NCI-H82 (cell line): ENCODE measurements at regions not wholly inside any gene's neighbourhood (a gene's known extent, or its start where the extent isn't known, plus 50 kb on each side); places are given as distances from the start of the nearest gene placed in this dataset.
"Not testable (repeated sequence)": the region's sequence is repeated elsewhere in the genome, so short reads cannot be mapped to it uniquely, and the experiment has no call there.

Experiments
- DNase-seq: peaks from one replicate; lab custom pipeline; 2025; lab: John Stamatoyannopoulos, UW

GRCh38 chr22:47419239-47419638 is 656.8 kb downstream of the TBC1D22A start:
- DNase-seq = no peak

DNA sequence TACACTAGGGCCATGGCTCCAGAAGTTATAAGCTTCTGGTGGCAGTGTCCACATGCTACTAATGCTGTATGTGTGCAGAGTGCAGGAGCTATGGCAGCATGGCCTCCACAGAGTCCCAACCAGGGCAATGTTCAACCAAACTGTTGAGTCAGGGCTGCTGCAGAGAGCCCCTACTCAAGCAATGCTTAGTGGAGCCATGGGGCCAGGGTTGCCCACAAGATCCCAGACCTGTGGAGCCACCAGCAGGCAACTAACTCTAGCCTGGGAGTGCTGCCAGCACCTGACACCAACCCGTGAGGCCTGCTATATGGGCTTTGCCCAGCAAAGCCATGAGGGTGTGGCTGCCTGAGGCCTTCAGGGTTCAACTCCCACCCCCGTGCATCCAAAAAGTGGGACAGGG is 655.2 kb downstream of the TBC1D22A start:
- DNase-seq = no peak

GRCh38 chr22:47411006-47411405 is 648.6 kb downstream of the TBC1D22A start:
- no peak for DNase-seq

GRCh38 chr22:47409539-47410275 is 647.3 kb downstream of the TBC1D22A start:
- DNase-seq = peak; percentile 62

DNA sequence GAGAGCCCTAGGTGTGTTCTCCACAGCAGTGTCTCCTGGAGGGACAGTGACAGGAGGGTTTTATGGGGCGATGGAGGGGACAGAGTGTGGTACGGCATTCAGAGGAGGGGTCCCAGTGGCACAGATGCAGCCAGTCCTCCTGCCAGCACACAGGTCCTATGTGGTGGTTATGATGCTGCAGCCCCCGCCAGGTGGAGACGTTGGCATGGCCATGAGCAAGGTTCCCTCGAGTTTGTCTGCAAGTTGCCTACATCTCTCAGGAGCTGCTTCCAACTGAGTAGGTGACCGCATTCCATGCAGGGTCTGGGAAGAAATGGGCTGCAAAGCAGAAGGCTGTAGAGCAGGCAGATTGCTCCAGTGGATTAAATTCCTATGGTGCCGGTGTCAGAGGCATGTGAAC is 646.0 kb downstream of the TBC1D22A start:
- DNase-seq = no peak

GRCh38 chr22:47407461-47408025 is 645.1 kb downstream of the TBC1D22A start:
- peak; percentile 1 for DNase-seq

GRCh38 chr22:47406896-47407295 is 644.4 kb downstream of the TBC1D22A start:
- DNase-seq = no peak

DNA sequence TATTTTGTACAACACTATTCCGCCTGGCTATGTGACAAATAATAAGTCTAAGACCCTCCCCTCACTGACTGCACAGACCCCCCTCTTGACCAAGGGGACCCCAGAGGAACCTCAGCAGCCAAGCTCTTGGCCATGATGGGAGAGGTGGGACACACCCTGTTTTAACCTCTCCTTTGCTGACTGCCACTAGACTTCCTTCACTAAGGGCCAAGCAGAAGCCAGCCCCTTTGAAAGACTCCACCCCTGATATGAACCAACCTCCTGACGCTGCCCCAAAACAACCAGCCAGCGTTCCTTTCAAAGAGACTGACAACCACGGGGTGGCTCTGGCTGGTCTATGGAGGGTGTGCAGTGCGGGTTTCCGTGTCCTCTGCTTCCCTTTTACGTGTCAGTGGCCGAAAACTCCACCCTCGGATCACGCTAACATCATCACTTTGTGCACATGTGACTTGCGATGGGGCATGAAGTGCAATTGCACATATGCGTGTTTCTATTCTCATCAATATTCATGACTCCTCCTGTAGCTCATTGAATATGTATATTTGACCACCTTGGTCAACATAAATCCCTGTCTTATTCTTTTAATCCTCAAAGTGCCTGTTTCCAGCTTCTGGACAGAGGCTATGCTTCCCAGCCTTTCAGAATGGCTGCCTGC is 643.9 kb downstream of the TBC1D22A start:
- no peak for DNase-seq

- not testable (repeated sequence) for DNase-seq
Measured at GRCh38 chr22:47405222-47405621, 642.8 kb downstream of the TBC1D22A start.

DNA sequence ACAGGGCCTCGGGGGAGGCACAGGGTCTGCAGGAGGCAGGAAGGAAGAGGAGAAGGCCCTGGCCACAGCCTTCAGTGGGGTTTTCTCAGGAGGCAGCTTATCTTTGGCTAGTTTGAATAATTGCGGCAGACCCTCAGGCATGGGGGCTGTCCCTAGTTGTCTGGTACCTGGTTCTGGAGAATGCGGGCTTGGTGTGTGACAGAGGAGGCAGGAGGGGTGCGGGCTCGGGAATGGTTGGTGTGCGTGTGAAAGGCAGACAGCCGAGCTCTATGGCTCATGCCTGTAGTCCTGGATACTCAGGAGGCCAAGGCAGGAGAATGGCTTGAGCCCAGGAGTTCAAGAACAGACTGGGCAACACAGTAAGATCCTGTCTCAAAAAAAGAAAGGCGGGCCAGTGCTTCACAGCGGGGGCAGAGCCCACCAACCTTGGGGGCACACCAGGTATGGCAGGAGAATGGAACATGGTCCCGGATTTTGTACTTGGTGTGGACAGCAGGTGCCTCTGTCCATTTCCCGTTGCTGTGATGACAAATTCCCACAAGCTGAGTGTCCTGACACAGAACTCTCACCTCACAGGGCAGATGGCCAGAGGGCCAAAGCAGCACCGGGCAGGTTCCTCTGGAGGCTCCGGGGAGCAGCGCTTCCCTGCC is 640.6 kb downstream of the TBC1D22A start:
- DNase-seq = no peak

DNA sequence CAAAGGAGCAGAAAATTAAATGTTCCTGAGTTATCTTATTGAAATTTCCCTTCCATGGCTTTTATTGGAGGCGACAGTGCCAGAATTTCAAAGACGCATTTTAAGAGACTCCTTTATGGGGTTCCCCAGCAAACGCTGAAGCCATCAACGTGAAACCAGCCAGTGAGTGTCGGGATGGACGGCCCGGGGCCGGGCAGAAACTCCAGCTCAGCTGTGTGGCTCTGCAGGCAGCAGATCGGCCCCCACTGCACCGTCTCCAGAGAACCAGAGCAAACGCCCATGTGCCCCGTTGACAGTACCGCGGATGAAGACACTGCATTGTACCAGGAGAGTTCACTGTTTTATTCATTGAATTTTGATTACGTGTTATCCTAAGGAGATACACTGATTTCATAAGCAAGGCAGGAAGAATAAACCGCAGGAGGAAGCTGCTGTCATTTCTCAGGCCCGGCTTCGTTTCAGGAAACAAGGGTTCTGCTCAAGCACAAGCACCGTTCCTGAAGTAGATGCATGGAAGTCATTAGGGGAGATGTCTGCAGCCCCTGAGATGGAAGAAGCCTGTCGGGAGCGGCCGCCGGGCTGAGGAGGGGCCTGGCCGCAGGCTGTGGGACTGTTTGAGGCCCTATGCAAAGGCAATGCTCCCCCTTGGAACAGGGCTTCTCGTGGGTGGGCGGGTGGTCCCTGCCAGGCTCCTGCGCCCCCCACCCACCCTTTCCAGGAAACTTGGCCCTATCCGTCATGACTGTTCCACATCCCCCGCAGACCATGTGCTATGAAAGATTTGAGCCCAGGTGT is 639.7 kb downstream of the TBC1D22A start:
- no peak for DNase-seq

DNA sequence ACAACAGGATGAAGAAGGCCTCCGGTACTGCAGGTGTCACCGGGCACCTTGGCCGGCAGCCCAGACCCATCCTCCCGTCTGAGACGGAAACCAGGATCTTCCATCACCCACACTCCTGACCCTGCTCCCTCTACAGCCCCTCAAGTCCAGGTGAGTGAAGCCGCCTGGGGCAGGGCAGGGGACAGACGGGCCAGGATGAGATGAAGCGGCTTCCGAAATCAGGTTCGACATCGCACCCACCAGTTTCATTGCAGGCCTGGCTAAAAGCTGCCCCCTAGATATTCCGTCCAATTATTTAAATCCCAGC is 639.1 kb downstream of the TBC1D22A start:
- no peak for DNase-seq

DNA sequence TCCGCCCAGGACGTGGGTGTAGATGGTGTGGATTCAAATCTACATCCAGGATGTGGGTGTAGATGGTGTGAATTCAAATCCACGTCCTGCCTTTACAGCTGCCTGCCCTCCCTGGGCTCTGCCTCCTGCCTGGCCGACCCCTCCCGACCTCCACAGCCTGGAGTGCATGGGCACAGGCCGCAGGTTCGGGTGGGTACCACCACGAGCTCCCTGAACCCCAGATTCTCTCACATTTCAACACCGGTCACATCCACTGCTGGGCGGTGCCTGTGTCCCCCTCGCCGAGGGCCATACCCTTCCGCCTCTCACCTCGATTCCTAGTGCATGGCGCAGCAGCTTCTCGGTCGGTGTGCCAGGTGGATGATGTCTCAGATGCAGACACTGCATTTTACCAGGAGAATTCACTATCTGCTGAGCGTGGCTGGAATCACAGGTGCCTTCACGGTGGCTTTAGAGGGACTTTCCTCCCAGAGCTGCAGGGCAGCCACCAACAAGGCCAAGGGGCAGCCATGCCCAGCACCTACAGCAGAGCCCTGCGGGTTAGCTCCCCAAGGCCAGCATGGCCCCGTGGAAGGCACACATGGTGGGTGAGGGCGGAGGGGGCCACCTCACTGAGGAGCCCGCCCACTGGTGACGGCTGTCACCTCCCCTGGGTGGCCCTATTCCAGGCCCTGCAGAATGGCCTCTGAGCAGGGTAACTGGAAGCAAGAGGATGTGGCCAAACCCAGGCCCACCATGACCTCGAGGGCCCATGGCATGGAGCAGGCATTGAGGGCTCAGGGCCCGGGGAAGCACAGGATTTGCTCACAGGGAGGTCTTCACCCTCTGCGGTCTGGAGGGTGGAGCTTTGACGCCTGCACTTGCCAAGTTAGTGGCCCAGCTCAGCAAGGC is 638.5 kb downstream of the TBC1D22A start:
- DNase-seq = no peak

- DNase-seq = not testable (repeated sequence)
Measured at GRCh38 chr22:47400131-47400530, 637.7 kb downstream of the TBC1D22A start.

GRCh38 chr22:47398921-47399790 is 636.7 kb downstream of the TBC1D22A start:
- DNase-seq = no peak

GRCh38 chr22:47398491-47398890 is 636.0 kb downstream of the TBC1D22A start:
- DNase-seq = peak; percentile 93

GRCh38 chr22:47397673-47398072 is 635.2 kb downstream of the TBC1D22A start:
- no peak for DNase-seq

DNA sequence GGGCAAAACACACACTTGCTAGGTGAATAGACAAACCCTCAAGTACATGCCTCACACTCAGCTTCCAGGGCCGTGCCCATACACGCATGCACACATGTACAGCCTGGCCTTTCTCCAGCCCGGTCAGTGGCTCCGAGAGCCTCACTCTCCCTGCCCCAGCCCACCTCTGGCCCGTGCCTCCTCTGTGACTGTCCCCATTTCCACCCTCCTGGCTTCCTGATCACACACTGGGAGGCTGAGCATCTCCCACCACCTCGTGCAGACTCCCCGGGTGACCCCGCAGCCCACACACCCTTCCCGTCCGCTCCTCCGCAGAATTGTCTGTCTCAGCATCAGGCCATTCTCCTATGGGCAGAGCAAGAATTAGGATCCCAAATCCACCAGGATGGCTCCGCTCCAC is 634.1 kb downstream of the TBC1D22A start:
- no peak for DNase-seq

- no peak for DNase-seq
Measured at GRCh38 chr22:47396105-47396504, 633.7 kb downstream of the TBC1D22A start.

GRCh38 chr22:47395481-47395880 is 633.0 kb downstream of the TBC1D22A start:
- DNase-seq = no peak
